GM12878 (cell line): ENCODE measurements at regions not wholly inside any gene's neighbourhood (a gene's known extent, or its start where the extent isn't known, plus 50 kb on each side); places are given as distances from the start of the nearest gene placed in this dataset.

Experiments
- ATAC-seq: fragments of 200-7000 bp; cut with Tn5 transposase; 3 replicates; pipeline ENCODE4 v1.9.1; 2020; ENCODE audit warnings: mild to moderate bottlenecking, moderate library complexity
- BruUV-seq: library from RNA; stranded (reverse); fragments of 400-500 nt; replicated peaks from 2 replicates; lab custom pipeline; 2021; lab: Mats Ljungman, UMichigan
- CTCF ChIA-PET: fragments of 300-600 bp; sonication (Branson Sonifier 250); formaldehyde crosslinking; extraction: SDS; loops from one replicate; lab custom pipeline; 2021; ENCODE audit warnings: inconsistent platforms; lab: Yijun Ruan, JAX
- POLR2A ChIA-PET: fragments of 350-600 bp; formaldehyde crosslinking; extraction: SDS; loops from one replicate; lab custom pipeline; 2021; ENCODE audit warnings: inconsistent platforms; lab: Charles Lee
- RAD21 ChIA-PET: fragments of 300-600 bp; sonication (Branson Sonifier 250); formaldehyde crosslinking; loops from one replicate; lab custom pipeline; 2023; ENCODE audit warnings: antibody characterized with exemption; ENCODE audit not compliant: unreplicated experiment; lab: Charles Lee
- SMC1A ChIA-PET: fragments of 300-600 bp; sonication (Branson Sonifier 250); formaldehyde crosslinking; loops from one replicate; lab custom pipeline; 2023; ENCODE audit not compliant: unreplicated experiment, uncharacterized antibody; lab: Charles Lee
- DNase-seq: peaks from one replicate; pipeline ENCODE4 v3.0.0-alpha.2; 2011; ENCODE audit warnings: low read depth, low spot score
- FAIRE-seq: peaks from 3 replicates; lab custom pipeline; 2011; peaks lifted over from hg19 to GRCh38; lab: Jason Lieb, UNC
- H2AFZ ChIP-seq: 2 replicates; pipeline ENCODE4 v1.6.0; 2011; ENCODE audit warnings: low read depth, low read length, control low read depth; ENCODE audit not compliant: control insufficient read depth
- H3K27ac ChIP-seq: 2 replicates; pipeline ENCODE4 v1.5.1; 2011; ENCODE audit warnings: control low read depth; ENCODE audit not compliant: control insufficient read depth, insufficient read depth
- H3K27me3 ChIP-seq, 2 experiments: replicated peaks in 1 of 2; 2 replicates each; pipeline versions ENCODE4 v1.6.0 to v1.6.1; 2011; ENCODE audit warnings: low read length in 1 of 2; ENCODE audit not compliant: control insufficient read depth in 2 of 2, insufficient read depth in 2 of 2
- H3K36me3 ChIP-seq, 2 experiments: 2 replicates each; pipeline ENCODE4 v1.5.1; 2011; ENCODE audit warnings: low read length in 1 of 2; ENCODE audit not compliant: control insufficient read depth in 2 of 2, insufficient read depth in 2 of 2
- H3K4me1 ChIP-seq: 2 replicates; pipeline ENCODE4 v1.6.1; 2011; ENCODE audit warnings: mild to moderate bottlenecking, low read length, moderate library complexity, mixed read lengths; ENCODE audit not compliant: control insufficient read depth, insufficient read depth
- H3K4me2 ChIP-seq: 2 replicates; pipeline ENCODE4 v1.6.0; 2011; ENCODE audit warnings: control low read depth; ENCODE audit not compliant: control insufficient read depth, insufficient read depth
- H3K4me3 ChIP-seq: fragments of 200-600 bp; sonication (generic); 2 replicates; pipeline ENCODE4 v1.5.1; 2016
- H3K79me2 ChIP-seq: 2 replicates; pipeline ENCODE4 v1.6.0; 2011; ENCODE audit warnings: low read length; ENCODE audit not compliant: control insufficient read depth, insufficient read depth
- H3K9ac ChIP-seq: 2 replicates; pipeline ENCODE4 v1.8.0; 2011; ENCODE audit warnings: low read length, control low read depth, mixed read lengths; ENCODE audit not compliant: control insufficient read depth, insufficient read depth
- H3K9me3 ChIP-seq: replicated peaks from 3 replicates; pipeline ENCODE4 v1.5.1; 2011; ENCODE audit warnings: mild to moderate bottlenecking, low read length; ENCODE audit not compliant: control insufficient read depth, insufficient read depth
- H4K20me1 ChIP-seq: 2 replicates; pipeline ENCODE4 v1.6.0; 2011; ENCODE audit not compliant: control insufficient read depth, insufficient read depth
- BCL3 ChIP-seq: IDR thresholded peaks from 2 replicates; pipeline ENCODE4 v1.6.1; 2011; ENCODE audit warnings: borderline replicate concordance, low read depth, mild to moderate bottlenecking, moderate library complexity, low read length; ENCODE audit not compliant: insufficient read depth, poor library complexity, severe bottlenecking
- CEBPZ ChIP-seq: fragments of 150-350 bp; IDR thresholded peaks from 2 replicates; pipeline ENCODE4 v1.6.1; 2016; ENCODE audit warnings: low read depth, low read length
- CHD1 ChIP-seq: IDR thresholded peaks from 2 replicates; pipeline ENCODE4 v1.6.1; 2012; ENCODE audit warnings: low read depth, low read length, improper control_type of control experiment
- LARP7 ChIP-seq: fragments of 450-650 bp; IDR thresholded peaks from 2 replicates; pipeline ENCODE4 v1.6.1; 2017; ENCODE audit warnings: mild to moderate bottlenecking
- NR2C1 ChIP-seq: fragments of 450-650 bp; IDR thresholded peaks from 2 replicates; pipeline ENCODE4 v1.6.1; 2017; ENCODE audit warnings: antibody characterized with exemption, mild to moderate bottlenecking, moderate library complexity
- PRDM15 ChIP-seq: fragments of 450-650 bp; formaldehyde crosslinking; IDR thresholded peaks from 2 replicates; pipeline ENCODE4 v1.4.0; 2020; ENCODE audit warnings: mild to moderate bottlenecking, moderate library complexity
- RBBP5 ChIP-seq: fragments of 200-600 bp; sonication (generic); conservative IDR thresholded peaks from 2 replicates; pipeline ENCODE4 v1.6.1; 2016
- SIN3A ChIP-seq: IDR thresholded peaks from 2 replicates; pipeline ENCODE4 v1.6.1; 2012; ENCODE audit warnings: low read depth, low read length, improper control_type of control experiment
- STAT3 ChIP-seq: IDR thresholded peaks from 2 replicates; pipeline ENCODE4 v1.6.1; 2011; ENCODE audit warnings: low read depth, low read length, improper control_type of control experiment
- TBL1XR1 ChIP-seq: IDR thresholded peaks from 2 replicates; pipeline ENCODE4 v1.6.1; 2012; ENCODE audit warnings: low read depth, low read length, improper control_type of control experiment
- ZBED1 ChIP-seq: IDR thresholded peaks from 2 replicates; pipeline ENCODE4 v1.6.1; 2016; ENCODE audit warnings: borderline replicate concordance
- ZBTB33 ChIP-seq: fragments of 450-650 bp; IDR thresholded peaks from 2 replicates; pipeline ENCODE4 v1.6.1; 2017; ENCODE audit warnings: mild to moderate bottlenecking
- ZNF24 ChIP-seq: fragments of 450-650 bp; IDR thresholded peaks from 2 replicates; pipeline ENCODE4 v1.6.1; 2017; ENCODE audit warnings: antibody characterized with exemption, mild to moderate bottlenecking
- WGBS: methylation state at CpG from one replicate; pipeline ENCODE4 v1.1.6; 2016; ENCODE audit warnings: low lambda C conversion rate; ENCODE audit not compliant: insufficient replicate concordance, insufficient coverage; ENCODE audit errors: missing lambda C conversion rate; 5-methylcytosine and 5-hydroxymethylcytosine counted together
- in situ Hi-C: fragments of 300-500 bp; cut with MboI; formaldehyde crosslinking; loops from 9 replicates; pipeline ENCODE4 v1.14.3; 2018; ENCODE audit warnings: mixed read lengths
- intact Hi-C: fragments of 100-400 bp; cut with micrococcal nuclease; formaldehyde crosslinking; loops from one replicate; pipeline ENCODE4 v1.14.2; 2022; ENCODE audit not compliant: unreplicated experiment
- TF ChIP-seq, protein P1 (sequence below): IDR thresholded peaks from 2 replicates; pipeline ENCODE4 v1.6.1; 2011; ENCODE audit warnings: low read depth, low read length, improper control_type of control experiment, borderline replicate concordance

GRCh38 chr22:22403771-22404170, 104.8 kb downstream of the ZNF280B start:
- H3K4me1 ChIP-seq: no peaks in the 10 kb centered on the region; the same call in 1 of the 2 replicates
- BruUV-seq: no TSS peak
- H3K4me2 ChIP-seq: no peak overlapping the region
- H3K27me3 ChIP-seq: no peaks in the 10 kb centered on the region
- ATAC-seq (peak; percentile 43; the same call in 1 of the 3 replicates), FAIRE-seq (no peak), DNase-seq (no peak)
- intact Hi-C loops (no loop called here), in situ Hi-C loops (no loop called here)
- CTCF ChIA-PET: interaction anchor here (0.6 to 3.3 kb wide), 2 partner anchors 19 to 433 kb away, joined by 3 to 10 read pairs; no protein-coding TSS in a partner anchor
- H4K20me1 ChIP-seq: no peaks in the 10 kb centered on the region
- H2AFZ ChIP-seq: no peak overlapping the region
- H3K9me3 ChIP-seq: no peaks in the 10 kb centered on the region
- WGBS: 18% methylated on average over 4 of the region's 4 CpGs
- POLR2A ChIA-PET: no interaction called here
- no peak overlapping the region for H3K9ac ChIP-seq
- no peaks in the 10 kb centered on the region for H3K79me2 ChIP-seq
- no peak overlapping the region for H3K27ac ChIP-seq
- RAD21 ChIA-PET: no interaction called here
- no peak overlapping the region for H3K4me3 ChIP-seq
- no peaks in the 10 kb centered on the region for H3K36me3 ChIP-seq
- SMC1A ChIA-PET: interaction anchor here (1.1 kb wide), 1 partner anchor 19 kb away, joined by 4 read pairs; no protein-coding TSS in a partner anchor
- no peak for TF ChIP-seq RBBP5
- TF ChIP-seq CEBPZ: no peak
- TF ChIP-seq STAT3: no peak
- TF ChIP-seq SIN3A: no peak
- TF ChIP-seq BCL3: no peak
- no peak for TF ChIP-seq ZBED1
- TF ChIP-seq PRDM15 (CRISPR knock-in tag): no peak
- TF ChIP-seq ZNF24: no peak
- TF ChIP-seq TBL1XR1: no peak
- no peak for TF ChIP-seq CHD1
- TF ChIP-seq, protein P1, sequence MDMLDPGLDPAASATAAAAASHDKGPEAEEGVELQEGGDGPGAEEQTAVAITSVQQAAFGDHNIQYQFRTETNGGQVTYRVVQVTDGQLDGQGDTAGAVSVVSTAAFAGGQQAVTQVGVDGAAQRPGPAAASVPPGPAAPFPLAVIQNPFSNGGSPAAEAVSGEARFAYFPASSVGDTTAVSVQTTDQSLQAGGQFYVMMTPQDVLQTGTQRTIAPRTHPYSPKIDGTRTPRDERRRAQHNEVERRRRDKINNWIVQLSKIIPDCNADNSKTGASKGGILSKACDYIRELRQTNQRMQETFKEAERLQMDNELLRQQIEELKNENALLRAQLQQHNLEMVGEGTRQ: no peak
- TF ChIP-seq ZBTB33: no peak
- TF ChIP-seq NR2C1: no peak
- TF ChIP-seq LARP7: no peak
